ENCODE measurements at regions not wholly inside any gene's neighbourhood (a gene's known extent, or its start where the extent isn't known, plus 50 kb on each side); places are given as distances from the start of the nearest gene placed in this dataset.

DNA sequence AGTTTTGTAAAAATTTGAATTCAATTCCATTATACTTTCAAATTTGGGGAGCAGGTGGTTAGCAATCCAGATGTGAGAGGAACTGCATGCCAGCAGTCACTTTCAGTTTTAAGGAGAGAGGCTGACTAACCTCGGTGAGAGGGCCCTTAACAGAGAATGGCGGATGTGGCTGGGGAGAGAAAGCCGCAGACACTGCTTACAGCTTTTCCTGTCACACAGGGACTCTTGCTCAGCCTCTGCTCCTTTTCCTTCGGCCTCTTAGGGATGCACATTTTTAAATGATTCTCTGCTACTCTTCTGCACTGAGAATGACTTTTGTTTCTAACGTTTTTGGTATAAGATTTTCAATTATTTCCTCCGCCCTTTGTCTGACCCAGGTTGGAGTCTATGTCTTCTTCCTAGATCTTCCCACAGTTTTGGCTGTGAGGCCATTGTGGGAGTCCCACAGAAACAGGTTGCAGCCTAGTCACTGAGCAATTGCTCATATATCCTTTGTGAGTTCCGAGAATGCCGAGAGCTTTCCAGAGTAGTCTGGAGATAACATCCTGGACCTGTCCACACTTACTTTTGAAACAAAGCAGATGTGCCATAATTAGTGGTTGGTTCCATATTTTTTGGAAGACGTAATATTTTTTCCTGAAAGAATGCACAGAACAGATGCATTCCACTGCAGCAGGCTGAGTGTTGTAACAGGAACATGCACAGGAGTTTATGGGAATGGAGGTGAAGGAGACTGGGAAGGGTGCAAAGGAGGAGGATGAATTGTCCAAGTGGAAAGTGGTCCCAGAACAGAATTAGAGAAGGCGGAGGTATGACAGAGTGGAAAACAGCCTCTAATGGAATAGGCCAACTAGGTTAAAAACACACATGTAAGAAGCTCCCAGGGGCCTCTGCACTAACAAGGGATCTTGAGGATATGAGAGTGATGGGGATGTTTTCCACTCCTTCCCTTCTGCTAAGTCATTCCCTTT is 168.0 kb upstream of the ZNF32 start:
- peak; percentile 74 for DNase-seq (ENCODE audit: low read depth)

DNA sequence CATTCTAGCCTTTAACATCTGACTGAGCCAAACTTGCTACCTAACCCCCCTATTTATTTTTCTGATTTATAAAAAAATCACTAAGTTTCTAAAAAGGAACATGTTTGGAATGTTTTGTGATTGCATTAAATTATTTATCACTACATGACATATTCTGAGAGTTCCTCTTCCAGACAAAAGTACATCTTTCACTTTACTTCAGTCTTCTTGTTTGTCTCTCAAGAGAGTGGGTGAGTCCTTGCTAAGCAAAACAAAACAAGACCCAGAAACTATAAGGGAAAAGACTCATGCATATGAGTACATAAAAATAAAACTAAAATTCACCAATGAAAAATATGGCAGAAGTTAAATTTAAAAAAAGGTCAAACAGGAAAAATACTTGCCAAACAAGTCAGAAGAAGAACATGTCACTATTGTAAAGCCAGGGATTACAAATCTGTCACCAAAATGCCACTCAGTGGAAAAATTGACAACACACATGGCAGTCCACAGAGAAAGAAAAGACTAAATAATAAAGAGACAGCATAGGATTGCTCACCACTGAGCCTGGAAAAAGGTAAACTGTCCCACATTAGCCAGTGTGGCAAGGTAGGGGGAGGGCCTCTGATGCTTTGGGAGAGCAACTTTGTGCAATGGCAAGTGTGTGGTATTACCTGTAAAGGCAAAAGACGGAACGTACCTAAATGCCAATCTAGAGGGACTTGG is 166.7 kb upstream of the ZNF32 start:
- no peak for DNase-seq (ENCODE audit: low read depth)

GRCh38 chr10:43814663-43815062 is 166.0 kb upstream of the ZNF32 start:
- no peak for DNase-seq (ENCODE audit: low read depth)

DNA sequence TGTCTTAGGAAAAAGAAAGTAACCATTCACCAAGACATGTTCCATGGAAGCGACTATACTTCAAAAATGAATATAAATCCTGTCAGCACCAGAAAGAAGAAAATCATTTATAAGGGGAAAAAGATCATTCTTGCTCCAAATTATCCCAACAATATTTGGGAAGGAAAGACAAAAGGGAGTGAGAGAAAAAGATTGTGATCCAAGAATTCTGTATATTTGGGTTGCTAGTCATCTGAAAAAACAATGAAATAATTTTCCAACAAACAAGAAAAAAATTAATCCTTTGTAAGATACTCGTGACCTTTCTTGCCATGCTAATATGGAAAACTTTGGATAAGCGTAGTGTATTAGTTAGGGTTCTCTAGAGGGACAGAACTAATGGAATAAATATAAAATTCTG is 163.2 kb upstream of the ZNF32 start:
- no peak for DNase-seq (ENCODE audit: low read depth)

DNA sequence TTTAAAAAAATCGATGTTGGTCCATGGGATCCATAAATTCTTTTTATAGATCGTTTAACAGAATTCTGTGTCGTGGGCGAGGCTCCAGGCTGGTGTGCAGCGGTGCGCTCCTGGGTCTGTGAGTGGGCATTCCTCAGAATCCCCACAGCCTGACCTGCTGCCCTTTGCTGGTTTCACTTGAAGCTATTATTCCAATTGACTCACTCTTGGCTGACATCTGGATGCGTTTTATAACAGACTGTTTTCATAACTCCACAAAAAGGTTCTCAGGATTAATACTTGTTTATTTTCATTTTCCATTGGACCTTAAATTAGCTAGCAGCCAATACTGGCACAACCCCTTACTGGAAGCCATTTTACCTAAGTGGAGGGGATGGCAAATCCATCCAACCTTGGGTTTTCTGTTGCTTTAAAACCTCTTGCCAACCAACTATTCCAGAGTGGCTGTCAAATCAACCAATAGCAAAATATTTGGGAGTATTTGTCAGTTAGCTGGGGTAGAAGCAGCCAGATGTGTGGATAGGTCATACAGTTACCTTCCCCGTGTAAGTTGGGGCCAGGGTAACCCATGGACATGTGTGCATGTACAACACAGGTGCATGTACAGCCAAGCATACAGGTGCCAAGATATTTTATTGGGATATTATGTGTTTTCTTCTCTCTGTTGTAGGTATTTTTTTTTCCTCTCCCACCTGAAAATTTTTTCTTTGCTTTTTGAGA is 160.7 kb upstream of the ZNF32 start:
- DNase-seq (ENCODE audit: low read depth): peak; percentile 81

- DNase-seq (ENCODE audit: low read depth): no peak
These were observed 159.5 kb upstream of the ZNF32 start for GRCh38 chr10:43808136-43808535.

DNA sequence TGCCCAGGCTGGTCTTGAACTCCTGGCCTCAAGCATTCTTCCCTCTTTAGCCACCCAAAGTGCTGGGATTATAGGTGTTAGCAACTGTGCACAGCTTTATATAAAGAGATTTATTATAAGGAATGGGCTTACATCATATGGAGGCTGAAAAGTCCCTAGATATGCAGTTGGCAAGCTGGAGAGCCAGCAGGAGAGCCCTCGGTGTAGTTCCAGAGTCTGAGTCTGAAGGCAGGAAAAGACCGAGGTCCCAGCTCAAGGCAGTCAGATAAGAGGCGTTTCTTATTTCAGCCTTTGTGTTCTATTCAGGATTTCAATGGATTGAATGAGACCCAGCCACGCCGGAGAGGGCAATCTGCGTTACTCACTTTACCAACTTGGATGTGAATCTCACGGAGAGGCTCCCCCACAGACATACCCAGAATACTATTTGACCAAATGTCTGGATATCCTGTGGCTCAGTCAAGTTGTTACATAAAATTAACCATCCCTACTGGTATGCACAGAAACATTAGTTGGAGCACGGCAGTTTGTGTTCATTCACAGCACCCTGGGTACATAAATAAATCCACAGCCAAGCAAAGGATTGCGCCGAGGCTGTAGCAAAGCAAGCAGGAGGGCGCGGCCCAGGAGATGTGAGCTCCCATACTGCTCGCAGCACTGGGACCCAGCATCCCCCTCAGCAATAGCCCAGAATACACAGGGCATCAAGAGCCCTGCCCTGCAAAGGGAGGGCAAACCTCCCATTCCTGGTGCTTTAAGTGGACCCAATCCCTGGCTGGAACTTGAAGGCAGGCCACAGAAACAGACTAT is 158.4 kb upstream of the ZNF32 start:
- no peak for DNase-seq (ENCODE audit: low read depth)

DNA sequence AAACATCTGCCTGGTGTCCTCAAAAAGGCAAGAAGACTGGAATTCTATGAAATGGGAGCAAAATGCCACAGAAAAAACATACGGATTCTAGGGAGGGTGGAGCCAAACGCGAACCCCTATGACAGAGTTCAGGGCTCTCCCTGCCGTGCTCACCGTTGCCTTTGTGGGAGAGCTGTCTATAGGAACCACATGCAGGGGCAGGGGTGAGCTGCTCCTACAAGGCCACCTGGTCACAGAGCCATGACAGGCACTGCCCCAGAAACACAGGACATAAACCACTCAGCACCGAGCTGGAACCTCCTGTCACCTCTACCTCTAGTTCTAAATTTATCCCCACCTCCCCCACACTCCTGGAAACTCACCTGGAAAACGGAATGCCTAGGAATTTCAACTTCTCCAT is 155.1 kb upstream of the ZNF32 start:
- no peak for DNase-seq (ENCODE audit: low read depth)

- DNase-seq (ENCODE audit: low read depth): no peak
These were observed 154.5 kb upstream of the ZNF32 start for GRCh38 chr10:43802988-43803696.

- no peak for DNase-seq (ENCODE audit: low read depth)
These were observed 152.9 kb upstream of the ZNF32 start for GRCh38 chr10:43801626-43802025.

- no peak for DNase-seq (ENCODE audit: low read depth)
These were observed 152.5 kb upstream of the ZNF32 start for GRCh38 chr10:43801140-43801539.

DNA sequence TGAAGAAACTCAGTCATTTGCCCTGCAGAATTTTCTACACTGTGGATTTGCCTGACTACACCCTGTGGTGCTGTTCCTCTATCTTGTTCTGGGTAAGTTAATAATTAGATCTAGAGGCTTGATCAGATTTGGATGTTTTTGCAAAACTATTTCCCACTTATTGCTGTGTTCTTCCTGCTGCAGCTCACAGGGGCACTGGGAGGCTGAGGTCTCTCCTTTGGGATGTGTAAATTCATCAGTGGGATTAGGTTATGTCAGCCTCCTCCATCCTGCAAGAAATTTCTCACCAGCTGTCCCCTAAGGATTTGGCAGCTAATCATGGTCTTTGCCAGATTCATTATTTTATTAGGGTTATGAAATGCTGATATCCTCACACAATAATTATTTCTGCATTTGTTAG is 148.1 kb upstream of the ZNF32 start:
- no peak for DNase-seq (ENCODE audit: low read depth)

DNA sequence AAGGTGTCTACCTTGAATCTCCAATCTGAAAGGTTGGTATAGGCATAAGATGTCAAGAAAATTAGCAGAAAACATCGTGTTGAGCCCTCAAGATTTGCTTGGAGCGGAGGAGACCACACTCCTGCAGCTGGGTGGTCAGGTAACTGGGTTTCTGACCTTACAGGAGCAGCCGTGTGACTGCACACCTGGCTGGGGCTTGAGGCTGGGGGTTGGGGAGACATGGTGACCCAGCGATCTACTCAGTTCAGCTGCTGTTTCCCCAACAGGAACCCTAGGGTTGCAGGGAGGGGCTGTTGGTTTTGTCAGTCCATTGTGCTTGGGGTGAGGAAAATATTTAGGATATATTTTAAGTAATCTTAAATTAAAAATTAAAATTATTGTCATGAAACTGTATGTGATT is 147.0 kb upstream of the ZNF32 start:
- DNase-seq (ENCODE audit: low read depth): no peak

DNA sequence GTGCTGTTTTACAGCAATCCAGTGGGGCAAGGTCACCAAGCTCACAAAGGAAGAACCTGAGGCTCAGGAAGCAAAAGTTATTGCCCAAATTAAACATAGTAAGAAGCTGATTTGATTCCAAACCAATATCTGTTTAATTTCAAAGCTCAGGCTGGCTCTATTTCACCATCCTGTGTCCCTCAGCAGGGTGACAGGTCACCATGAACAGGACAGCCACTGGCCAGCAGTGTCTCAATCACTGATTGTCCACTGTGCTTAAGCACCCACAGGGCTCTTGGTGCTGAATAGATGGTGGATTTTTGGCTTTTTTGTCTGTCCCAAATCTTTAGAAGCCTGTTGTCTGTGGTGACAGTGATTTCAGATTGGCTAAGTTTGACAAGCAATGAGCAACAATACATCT is 146.4 kb upstream of the ZNF32 start:
- no peak for DNase-seq (ENCODE audit: low read depth)

GRCh38 chr10:43794181-43794815 is 145.6 kb upstream of the ZNF32 start:
- DNase-seq (ENCODE audit: low read depth): no peak

GRCh38 chr10:43793704-43794103 is 145.0 kb upstream of the ZNF32 start:
- DNase-seq (ENCODE audit: low read depth): peak; percentile 58

DNA sequence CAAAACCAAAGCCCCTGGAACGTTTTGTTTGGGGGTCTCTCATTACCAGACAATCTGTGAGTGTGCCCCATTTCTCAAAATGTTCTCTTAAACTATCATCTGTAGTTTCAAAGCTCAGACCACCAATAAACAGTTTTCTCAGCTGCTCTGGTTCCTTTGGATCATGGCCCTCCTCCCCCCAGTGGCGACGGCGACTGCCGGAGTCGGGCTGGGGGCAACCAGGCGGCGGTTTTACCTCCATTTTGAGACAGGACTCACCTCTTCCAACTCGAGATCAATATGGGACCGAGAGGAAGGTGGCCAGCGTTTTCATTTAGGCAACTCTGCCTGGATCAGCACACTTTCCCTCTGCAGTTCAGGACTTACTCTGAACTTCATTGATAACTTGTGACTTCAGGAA is 141.5 kb upstream of the ZNF32 start:
- DNase-seq (ENCODE audit: low read depth): no peak

GRCh38 chr10:43785252-43785651 is 136.6 kb upstream of the ZNF32 start:
- no peak for DNase-seq (ENCODE audit: low read depth)

DNA sequence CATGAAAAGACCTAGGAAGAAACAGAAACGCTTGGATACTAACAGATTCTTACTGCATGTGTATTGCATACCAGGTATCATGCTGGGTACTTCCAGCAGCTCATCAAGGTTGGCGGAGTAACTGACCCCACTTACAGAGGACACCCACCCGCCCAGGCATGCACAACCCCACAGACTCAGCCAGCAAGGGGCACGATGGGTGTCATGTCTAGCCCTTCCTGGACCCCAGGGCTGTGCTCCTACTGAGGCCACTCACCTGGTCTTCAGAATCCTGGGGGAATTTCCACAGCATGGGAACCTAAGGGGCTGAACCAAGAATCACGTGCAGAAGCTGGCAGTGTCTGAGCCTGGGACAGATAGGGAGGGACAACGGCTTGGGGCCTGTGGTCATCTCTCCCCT is 134.1 kb upstream of the ZNF32 start:
- no peak for DNase-seq (ENCODE audit: low read depth)

- DNase-seq (ENCODE audit: low read depth): no peak
These were observed 133.0 kb upstream of the ZNF32 start for GRCh38 chr10:43781480-43782361.

Data from HS-5 (cell line).